Activated T-cell treated with anti-CD3 and anti-CD28 coated beads for 4 hours (primary cell): ENCODE measurements at regions not wholly inside any gene's neighbourhood (a gene's known extent, or its start where the extent isn't known, plus 50 kb on each side); places are given as distances from the start of the nearest gene placed in this dataset.

ENCODE experiments used
- DNase-seq: peaks from one replicate; pipeline ENCODE4 v3.0.0-alpha.2; 2020

DNA sequence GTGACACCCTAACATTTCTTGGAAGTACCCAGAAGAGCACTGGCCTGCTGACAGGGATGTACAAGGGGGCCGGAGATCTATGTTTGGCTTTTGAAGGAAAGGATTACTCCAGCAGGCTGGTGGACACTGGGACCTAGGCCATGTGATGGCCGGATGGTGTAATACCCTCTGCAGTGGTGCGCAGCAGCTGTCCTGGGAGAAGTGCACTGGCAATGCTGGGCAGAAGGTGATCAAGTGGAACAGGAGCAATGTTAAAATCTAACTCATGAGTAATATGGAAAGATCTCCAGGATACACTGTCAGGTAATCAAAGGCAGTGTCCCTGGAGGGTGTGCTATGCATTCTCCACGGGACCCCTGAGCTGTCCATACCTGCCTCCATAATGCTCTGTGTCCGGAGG is 71.2 kb upstream of the POMGNT2 start:
- no peak for DNase-seq

DNA sequence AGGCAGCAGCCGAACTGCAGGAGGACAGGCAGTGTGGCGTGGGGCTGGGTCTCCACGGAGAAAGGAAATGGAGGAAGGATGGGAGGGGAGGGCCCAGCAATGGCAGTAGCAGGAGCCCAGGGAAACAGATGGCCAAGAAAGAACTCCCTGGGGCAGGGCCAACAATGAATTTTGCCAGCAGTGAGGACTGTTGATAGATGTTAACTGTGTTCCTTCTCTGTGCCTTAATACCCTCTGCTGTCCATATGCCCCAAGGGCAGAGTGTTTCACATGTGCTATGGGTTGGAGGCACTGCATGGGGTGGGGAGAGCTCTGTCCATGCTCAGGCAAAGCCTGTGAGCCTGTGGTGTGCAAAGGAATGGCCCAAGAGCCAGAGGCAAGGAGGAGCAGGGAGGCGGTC is 70.8 kb upstream of the POMGNT2 start:
- no peak for DNase-seq

DNA sequence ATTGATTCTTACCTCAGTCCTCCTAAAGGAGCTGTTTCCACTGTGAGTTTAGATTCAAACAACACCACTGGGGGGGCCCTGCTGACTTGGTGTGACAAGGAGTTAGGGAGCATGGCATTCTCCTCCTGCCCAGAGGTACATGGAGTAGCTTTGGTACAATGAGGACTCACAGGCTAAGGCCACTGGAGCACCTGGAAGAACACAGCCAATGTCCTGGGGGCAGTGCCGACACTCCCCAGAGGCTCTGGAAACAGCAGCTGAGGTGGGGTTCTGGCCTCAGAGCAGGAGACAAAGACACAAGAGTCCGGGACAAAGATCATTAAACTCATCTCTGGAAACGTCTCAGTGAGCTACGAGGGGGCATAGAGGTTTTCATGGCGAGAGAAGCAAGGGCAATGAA is 69.7 kb upstream of the POMGNT2 start:
- DNase-seq: no peak

DNA sequence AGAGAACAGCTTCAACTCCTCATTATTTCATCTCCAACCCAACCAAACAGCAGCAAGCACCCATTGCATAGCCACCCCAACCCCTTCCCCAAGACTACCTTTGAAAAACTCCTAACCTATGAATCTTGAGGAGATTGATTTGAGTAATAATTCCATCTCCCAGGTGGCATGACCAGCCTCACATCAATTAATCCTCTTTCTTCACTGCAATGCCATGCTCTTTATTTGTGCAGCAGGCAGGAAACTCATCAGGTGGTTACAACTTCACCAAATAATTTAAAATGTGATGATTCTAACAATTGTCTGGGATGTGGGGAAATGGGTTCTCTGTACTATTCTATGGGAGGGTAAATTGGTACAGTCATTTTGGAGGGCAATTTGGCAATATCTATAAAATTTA is 68.1 kb upstream of the POMGNT2 start:
- no peak for DNase-seq

DNA sequence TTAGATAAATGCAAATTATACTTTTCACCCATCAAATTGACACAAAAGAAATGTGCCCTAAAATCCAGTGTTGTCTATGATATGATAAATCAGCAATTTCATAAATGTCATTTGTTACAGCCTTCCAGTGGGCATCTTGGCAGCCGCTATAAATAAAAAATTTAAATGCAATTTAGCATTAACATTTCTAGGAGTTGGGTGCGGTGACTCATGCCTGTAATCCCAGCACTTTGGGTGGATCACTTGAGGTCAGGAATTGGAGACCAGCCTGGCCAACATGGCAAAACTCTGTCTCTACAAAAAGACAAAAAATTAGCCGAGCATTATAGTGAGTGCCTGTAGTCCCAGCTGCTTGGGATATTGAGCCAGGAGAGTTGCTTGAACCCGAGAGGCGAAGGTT is 65.9 kb upstream of the POMGNT2 start:
- no peak for DNase-seq

DNA sequence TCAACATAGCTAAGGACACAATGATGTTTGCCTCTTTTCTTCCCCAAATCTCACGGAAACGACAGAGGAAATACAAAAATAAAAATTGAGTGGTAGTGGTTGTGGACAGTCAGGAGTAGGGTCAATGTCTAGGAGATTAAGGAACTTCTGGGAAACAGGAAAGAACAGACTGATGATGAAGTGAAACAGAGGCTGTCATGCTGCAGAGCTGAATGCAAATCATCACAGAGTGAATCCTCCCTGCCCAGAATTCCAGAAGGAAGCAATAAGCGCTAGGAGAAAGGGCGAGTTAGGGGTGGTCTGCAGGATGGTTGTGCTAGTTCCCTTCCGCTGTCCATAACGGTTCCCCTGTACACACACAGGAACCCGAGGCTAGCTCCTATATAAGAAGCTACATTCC is 64.7 kb upstream of the POMGNT2 start:
- DNase-seq: no peak

DNA sequence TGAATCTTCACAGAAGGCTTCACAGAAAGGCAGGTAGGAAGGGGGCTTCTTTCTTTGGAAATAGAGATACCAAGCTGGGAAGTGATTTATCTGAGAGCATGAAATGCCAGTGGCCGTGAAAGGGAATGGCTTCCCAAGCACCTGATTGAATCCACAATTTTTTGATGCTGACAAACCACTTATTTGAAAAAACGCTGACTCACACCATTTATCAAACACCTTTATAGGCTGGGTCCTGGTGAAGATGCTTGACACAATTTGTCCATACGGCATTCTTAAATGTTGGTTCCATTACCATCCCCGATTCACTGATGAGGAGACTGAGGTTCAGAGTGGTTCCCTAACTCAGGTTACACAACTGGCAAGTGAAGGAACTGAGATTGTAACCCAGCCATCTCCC is 64.1 kb upstream of the POMGNT2 start:
- no peak for DNase-seq

DNA sequence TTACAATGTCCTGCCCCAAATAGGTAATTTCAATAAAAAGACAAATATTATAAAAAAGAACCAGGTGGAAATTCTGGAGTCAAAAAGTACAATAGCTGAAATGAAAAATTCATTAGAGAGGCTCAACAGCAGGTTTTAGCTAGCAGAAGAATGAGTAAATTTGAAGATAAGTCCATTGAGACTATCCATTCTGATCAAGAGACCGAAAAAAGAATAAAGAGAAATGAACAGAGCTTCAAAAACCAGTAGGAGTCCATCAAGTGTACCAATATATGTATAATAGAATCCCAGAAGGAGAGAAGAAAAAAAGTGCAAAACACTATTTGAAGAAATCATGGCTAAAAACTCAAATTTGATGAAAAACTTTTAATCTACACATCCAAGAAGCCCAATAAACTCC is 60.5 kb upstream of the POMGNT2 start:
- DNase-seq: no peak

DNA sequence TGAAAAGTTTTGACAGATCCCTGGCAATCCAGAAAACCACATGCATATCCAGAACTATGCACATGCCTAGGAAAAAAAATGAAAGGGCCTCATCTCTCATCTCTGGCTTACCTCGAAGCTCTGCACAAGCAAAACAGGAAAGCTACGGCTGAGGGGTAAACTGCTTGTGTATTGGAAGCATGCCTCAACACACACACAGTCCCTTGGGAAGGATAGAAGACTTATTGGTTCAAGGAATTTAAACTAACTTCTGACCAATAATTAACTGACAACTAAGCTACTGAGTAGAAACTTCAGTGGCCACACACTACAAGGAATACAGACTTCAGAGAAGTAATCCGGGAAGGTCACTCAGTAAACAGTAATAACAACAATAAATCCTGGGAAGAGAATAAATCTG is 59.9 kb upstream of the POMGNT2 start:
- DNase-seq: no peak

DNA sequence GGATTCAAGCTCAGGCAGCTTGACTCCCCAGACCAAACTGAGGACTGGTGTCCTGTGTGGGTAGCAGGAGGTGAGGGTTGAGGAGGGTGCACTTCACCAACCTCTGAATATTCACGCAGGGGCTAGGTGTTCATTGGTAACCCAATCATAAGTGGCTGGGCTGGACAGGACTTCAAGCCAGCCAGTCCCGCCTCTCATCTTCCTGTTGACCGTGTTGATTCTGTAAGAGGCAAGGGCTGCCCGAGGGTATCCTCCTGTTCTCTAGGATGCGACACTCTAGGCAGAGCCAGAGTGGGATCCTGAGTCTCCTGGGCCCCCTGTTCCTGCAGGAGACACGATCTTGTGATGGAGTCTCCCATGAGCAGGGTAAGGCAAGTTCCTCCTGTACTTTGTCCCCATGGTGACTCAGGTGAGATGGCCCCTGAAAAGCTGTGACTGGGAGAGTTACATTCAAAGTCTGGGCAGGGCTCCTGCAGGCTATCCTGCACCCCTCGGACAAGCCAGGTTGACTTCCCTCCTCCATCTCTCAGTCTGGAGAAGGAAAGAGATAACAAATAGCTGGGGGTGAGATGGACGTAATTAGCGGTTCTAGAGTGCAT is 58.1 kb upstream of the POMGNT2 start:
- no peak for DNase-seq

DNA sequence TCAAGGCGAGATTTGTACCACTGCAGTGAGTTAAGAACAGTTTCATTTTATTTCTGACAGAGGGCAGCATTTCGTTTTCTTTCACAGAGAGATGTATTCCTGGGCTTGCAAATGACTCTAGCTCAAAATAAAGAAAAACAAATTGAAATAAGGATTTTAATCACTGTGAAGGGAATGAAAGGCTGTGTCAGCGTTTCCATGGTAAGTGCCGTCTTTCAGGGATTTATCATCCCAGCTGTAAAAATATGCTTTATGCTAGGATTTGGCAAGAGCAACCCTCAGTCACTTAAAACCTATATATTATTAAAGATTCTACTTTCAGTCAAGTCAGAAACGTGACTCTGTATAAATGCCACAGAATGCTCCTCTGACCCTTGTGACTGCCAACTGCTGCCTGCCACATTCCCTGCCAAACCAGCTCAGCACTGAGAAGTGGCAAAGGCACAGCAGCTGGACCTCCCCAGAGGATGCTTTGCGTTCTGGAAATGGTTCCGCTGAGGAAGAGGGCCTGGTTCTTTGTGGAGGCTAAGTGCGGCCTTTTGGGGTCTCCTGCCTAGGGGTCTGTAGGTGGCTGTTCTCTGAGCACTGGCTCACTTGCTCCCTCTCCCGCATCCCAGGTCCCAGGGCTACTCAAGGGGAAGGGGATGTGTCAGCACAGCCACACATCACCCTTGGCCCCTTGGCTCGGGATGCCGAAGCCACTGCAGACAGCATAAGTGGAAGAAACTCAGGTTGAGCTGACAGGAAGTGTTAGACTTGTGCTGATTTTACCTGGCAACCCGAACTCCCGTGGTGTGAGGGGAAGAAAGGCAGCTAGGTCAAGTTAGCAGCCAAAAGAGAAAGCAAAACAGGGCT is 56.6 kb upstream of the POMGNT2 start:
- peak; percentile 19 for DNase-seq

DNA sequence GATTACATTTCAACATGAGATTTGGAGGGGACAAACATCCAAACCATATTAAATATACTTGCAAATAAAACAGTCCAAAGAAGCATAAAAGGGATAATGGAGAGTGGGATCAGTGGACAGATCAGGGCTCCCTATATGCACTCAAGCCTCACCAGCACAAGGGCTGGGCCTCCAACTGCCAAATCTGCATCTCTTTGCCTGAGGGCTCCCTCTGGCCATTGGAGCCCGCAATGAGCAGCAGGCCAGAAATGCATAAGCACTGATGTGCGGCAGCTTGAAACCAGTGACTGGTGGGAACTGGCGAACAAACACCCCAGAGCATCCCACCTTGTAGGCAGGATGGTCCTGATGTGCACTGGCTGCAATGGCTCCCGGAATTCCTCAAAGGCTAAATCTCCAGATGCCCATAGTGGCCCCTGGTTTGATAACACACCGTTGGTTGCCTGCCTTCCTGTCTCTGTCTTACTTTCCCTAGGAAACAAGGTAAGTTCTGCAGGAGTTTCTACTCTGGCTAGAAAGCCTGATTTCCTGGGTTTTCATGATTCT is 55.9 kb upstream of the POMGNT2 start:
- DNase-seq: no peak

DNA sequence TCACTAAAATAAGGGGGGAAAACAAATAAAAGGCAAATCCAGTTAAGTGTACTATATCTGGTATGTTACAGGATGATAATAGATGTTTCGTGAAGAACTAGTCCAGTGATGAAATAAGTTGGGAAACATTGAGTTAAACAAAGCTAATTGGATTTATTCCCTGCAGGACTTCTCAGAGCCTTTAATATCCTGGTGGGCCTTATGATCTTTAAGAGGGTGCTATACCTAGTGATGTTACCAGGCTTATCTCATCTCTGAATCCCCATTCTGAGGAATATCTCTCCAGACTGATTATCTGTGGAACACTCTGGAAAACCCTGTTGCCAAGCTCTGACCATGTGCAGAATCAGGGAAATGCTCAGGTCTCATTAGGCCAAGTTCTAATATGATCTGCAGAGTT is 54.8 kb upstream of the POMGNT2 start:
- no peak for DNase-seq

DNA sequence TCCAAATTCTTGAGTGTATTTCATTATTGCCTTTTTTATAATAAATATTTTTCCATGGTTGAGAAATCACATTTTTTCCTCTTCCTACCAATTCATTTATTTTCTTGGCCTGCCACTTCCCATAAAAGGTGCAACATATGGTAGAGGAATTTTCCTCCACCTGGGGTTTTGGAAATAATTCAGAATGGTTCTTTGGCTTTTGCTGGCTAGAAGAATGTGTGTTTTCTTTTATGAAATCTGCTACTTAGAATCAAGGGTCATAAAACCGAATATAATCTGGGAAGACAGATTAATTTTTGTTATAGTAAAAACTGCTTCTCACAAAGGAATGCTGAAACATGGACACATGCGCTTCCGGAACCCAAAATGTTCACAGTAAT is 54.0 kb upstream of the POMGNT2 start:
- no peak for DNase-seq

DNA sequence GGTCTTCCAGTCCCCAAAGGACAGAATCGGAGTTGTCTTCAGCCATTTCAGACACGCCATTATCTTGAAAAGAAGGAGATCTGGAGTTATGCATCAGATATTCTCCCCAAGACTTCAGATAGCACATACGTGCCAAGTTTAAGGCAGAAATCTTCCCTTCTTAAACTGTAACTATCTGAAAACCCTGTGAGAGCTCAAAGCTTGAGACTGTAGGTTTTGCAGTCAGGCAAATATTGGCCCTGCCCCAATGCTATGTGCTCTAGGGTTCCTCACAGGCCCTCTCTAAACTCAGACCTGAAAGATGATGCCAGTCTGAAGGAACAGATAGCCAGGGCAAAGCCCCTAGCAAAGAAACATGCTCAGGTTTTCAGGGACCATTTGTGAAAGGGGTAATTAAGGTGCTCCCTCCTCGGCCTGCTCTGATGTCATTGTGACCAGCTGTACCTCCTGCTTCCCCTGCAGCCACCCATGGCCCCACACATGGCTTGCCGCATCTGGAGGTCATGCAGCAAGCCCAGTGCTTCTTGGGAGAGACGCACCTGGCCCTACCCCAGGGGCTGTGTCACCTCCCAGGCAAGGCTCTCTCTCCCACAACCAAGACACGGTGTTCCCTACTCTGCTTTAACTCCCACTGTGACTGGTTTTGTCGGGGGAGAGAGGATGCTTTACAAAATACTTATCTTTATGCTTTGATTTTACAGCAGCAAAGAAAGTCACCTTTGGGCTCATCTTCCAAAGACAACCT is 53.4 kb upstream of the POMGNT2 start:
- no peak for DNase-seq

DNA sequence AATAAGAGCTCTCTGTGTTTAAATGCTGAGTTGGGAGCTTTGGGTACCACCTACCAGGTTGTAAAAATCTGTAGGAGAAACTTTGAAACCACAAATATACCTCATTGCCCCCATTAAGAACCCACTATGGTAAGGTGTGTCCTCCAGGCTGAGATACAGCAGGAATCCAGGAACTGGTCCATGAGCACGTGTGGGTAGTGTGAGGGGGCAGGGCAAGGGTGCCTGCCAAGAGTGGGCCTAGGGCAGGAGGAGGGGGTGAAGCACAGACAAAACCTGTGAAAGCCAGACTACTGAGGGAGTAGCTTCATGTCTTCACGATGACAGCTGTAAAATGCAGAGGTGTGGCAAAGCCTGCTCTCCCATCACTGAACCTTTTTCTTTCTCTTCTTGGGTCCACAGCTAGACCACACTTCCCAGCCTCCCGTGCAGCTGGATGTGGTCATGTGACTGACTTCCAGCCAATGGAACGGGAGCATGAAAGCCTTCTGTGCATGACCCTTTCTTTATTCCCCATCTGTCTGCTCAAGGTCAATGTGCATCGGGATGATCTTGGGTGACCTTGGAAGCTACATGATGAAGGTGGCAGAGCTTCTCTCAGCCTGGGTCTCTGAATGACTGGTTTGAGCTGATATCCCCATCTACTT is 51.1 kb upstream of the POMGNT2 start:
- DNase-seq: no peak

DNA sequence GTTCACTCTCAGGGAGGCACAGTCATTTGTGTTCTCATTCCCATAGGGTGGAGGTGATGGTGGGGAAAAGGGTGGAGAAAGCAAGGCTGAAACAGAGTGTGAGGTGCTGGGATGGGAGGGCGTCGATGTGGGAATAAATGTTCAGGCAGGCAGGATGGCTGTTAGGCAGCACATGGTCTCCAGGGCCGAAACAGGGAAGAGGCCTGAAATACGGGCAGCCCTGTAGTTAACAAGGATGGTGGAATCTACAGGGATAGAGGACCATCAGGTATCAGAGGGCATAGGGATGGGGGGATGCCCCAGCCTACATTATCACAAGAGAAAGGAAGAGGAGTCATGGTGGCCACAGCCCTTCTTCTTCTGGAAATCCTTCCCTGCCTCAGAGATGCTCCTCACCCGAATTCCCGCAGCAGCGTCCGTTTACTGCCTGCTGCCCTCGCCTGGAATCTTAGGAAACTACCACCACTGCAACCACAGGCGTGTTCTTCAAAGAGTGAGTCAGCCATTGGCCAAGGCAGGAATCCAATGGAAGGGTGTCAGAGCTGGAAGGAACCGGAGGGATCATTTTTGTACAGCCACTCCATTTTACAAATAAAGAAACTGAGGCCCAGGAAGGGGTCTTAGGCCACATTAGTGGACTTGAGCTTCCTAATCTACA is 49.7 kb upstream of the POMGNT2 start:
- no peak for DNase-seq
